Right ventricle myocardium superior (tissue), 1 donor: ENCODE measurements at regions not wholly inside any gene's neighbourhood (a gene's known extent, or its start where the extent isn't known, plus 50 kb on each side); places are given as distances from the start of the nearest gene placed in this dataset.

Experiments used
- ATAC-seq: fragments of 200-7000 bp; cut with Tn5 transposase; one replicate; pipeline ENCODE4 v1.9.1; 2020; ENCODE audit warnings: mild to moderate bottlenecking; ENCODE audit not compliant: poor library complexity
- DNase-seq: peaks from one replicate; pipeline ENCODE4 v3.0.0-alpha.2; 2020
- intact Hi-C: fragments of 100-400 bp; cut with DNase I; formaldehyde crosslinking; loops from one replicate; pipeline ENCODE4 v1.11.2; 2022
- donor health status: DM: no; HTN: yes; CAD: no; lungs with severe emphysema.

- ATAC-seq (no peak), DNase-seq (no peak)
- intact Hi-C loops: no loop called here
Observed at GRCh38 chr4:144298519-144298918, 158.0 kb upstream of the GYPA start.

GRCh38 chr4:144300616-144301015 is 160.1 kb upstream of the GYPA start:
- ATAC-seq (no peak), DNase-seq (no peak)
- intact Hi-C loops: no loop called here

- ATAC-seq: no peak
- intact Hi-C loops: no loop called here
- no peak for DNase-seq
Observed at GRCh38 chr4:144302704-144303536, 162.4 kb upstream of the GYPA start.

GRCh38 chr4:144304025-144304424 is 163.5 kb upstream of the GYPA start:
- intact Hi-C loops: no loop called here
- DNase-seq: no peak
- no peak for ATAC-seq

GRCh38 chr4:144310535-144310934 is 170.0 kb upstream of the GYPA start:
- intact Hi-C loops: no loop called here
- ATAC-seq (no peak), DNase-seq (no peak)

- intact Hi-C loops: no loop called here
- DNase-seq (no peak), ATAC-seq (no peak)
Observed at GRCh38 chr4:144313370-144313769, 172.9 kb upstream of the GYPA start.

GRCh38 chr4:144316869-144317268 is 176.4 kb upstream of the GYPA start:
- no peak for ATAC-seq
- intact Hi-C loops: no loop called here

GRCh38 chr4:144318797-144319196 is 178.3 kb upstream of the GYPA start:
- no peak for ATAC-seq
- intact Hi-C loops: no loop called here
- no peak for DNase-seq

More at GRCh38 chr4:144316869-144317268, 176.4 kb upstream of the GYPA start:
- DNase-seq: no peak

- ATAC-seq (no peak), DNase-seq (no peak)
- intact Hi-C loops: no loop called here
Observed at GRCh38 chr4:144336633-144337032, 196.1 kb upstream of the GYPA start.

- no peak for ATAC-seq
- intact Hi-C loops: no loop called here
- no peak for DNase-seq
Observed at GRCh38 chr4:144338148-144338547, 197.6 kb upstream of the GYPA start.

GRCh38 chr4:144338834-144339233 is 198.3 kb upstream of the GYPA start:
- no peak for DNase-seq
- intact Hi-C loops: no loop called here
- no peak for ATAC-seq

GRCh38 chr4:144340931-144341330 is 200.4 kb upstream of the GYPA start:
- no peak for ATAC-seq
- intact Hi-C loops: no loop called here

GRCh38 chr4:144342949-144343760 is 202.6 kb upstream of the GYPA start:
- ATAC-seq: no peak
- DNase-seq: no peak
- intact Hi-C loops: no loop called here

More at GRCh38 chr4:144340931-144341330, 200.4 kb upstream of the GYPA start:
- DNase-seq: no peak

GRCh38 chr4:144347121-144347520 is 206.6 kb upstream of the GYPA start:
- intact Hi-C loops: no loop called here

GRCh38 chr4:144350706-144351105 is 210.2 kb upstream of the GYPA start:
- DNase-seq: no peak
- no peak for ATAC-seq
- intact Hi-C loops: no loop called here

More at GRCh38 chr4:144347121-144347520, 206.6 kb upstream of the GYPA start:
- DNase-seq: no peak
- no peak for ATAC-seq

- DNase-seq (no peak), ATAC-seq (no peak)
- intact Hi-C loops: no loop called here
Observed at GRCh38 chr4:144351306-144351705, 210.8 kb upstream of the GYPA start.

- intact Hi-C loops: no loop called here
- DNase-seq (no peak), ATAC-seq (no peak)
Observed at GRCh38 chr4:144353292-144353691, 212.8 kb upstream of the GYPA start.

GRCh38 chr4:144355811-144356757 is 215.6 kb upstream of the GYPA start:
- ATAC-seq: no peak
- DNase-seq: no peak
- intact Hi-C loops: no loop called here

- DNase-seq (no peak), ATAC-seq (no peak)
- intact Hi-C loops: no loop called here
Observed at GRCh38 chr4:144356941-144357381, 216.4 kb upstream of the GYPA start.
